Heart left ventricle (tissue), 13 donors: ENCODE measurements at regions not wholly inside any gene's neighbourhood (a gene's known extent, or its start where the extent isn't known, plus 50 kb on each side); places are given as distances from the start of the nearest gene placed in this dataset.

ENCODE experiments used
- POLR2A ChIP-seq, 2 donors: fragments of 450-650 bp; IDR thresholded peaks; one replicate each; pipeline ENCODE4 v1.6.1; 2017; ENCODE audit warnings: antibody characterized with exemption in 2 of 2, mild to moderate bottlenecking in 2 of 2, moderate library complexity in 2 of 2
- TF ChIP-seq, protein P1 (sequence below), 12 donors: fragments of 200-600 bp; sonication (generic) in 4 of 12; IDR thresholded peaks; one replicate each; pipeline versions ENCODE4 v1.5.0 to v1.8.0; 2018 to 2022; ENCODE audit warnings: antibody characterized with exemption in 12 of 12, mild to moderate bottlenecking in 5 of 12
- donor health status: ischemic (EF 13 %, LVEDD 7.1; RV severe dilation, severe dysfunction).
- donor health status: DM: no; HTN: yes; CAD: no.
- donor health status: DM: no; HTN: no; CAD: no.
- donor health status: ischemic (EF 25% LVEDD 6.9; RV normal size, moderate dysfunction).
- donor health status: ischemic (EF 25% LVEDD 5.7; RV mildly dilated, moderate dysfunction).
- donor health status: ischemic (EF 35%, LVEDD 5.7; RV mildly dilated, moderate dysfunction).
- donor health status: nonischemic (EF 11% LVEDD 7.7; RV severe dilation, severe dysfunction).
- donor health status: DM: yes; HTN: yes; CAD: no.
- donor health status: PGD.
- donor health status: ischemic (EF 29% LVEDD 5.4; RV normal size, mild dysfunction).
- donor health status: nonischemic (EF 23%, LVEDD 6.1; RV moderate dilation, normal function).

DNA sequence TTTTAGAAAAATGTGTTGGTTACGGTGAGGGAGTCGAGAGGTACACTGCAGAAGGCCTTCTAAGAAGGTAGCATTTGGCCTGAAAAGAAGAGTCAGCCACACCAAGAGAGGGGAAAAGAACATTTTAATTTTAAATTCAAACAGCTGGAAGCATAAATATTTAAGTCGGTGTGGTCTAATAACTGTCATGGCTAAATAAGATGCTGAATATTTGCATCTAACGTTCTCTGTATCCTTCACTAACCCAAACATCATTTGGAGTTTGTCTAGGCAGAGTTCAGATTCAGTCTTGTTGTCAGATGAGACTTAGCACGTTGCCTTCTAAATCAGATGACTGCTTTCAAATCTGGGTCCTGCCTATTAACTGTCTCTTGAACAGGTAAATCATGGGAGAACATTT is 583.3 kb downstream of the DIPK2A start:
- TF ChIP-seq, protein P1, sequence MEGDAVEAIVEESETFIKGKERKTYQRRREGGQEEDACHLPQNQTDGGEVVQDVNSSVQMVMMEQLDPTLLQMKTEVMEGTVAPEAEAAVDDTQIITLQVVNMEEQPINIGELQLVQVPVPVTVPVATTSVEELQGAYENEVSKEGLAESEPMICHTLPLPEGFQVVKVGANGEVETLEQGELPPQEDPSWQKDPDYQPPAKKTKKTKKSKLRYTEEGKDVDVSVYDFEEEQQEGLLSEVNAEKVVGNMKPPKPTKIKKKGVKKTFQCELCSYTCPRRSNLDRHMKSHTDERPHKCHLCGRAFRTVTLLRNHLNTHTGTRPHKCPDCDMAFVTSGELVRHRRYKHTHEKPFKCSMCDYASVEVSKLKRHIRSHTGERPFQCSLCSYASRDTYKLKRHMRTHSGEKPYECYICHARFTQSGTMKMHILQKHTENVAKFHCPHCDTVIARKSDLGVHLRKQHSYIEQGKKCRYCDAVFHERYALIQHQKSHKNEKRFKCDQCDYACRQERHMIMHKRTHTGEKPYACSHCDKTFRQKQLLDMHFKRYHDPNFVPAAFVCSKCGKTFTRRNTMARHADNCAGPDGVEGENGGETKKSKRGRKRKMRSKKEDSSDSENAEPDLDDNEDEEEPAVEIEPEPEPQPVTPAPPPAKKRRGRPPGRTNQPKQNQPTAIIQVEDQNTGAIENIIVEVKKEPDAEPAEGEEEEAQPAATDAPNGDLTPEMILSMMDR (IDR thresholded peaks at IDR 0.05) = no peak
- no peak for TF ChIP-seq POLR2A (IDR thresholded peaks at IDR 0.05)
